22Rv1 (cell line): ENCODE measurements at regions not wholly inside any gene's neighbourhood (a gene's known extent, or its start where the extent isn't known, plus 50 kb on each side); places are given as distances from the start of the nearest gene placed in this dataset.
A peak's percentile ranks its signal among the peaks of the same experiment; 100 is the strongest.

ENCODE experiments used
- H3K27ac ChIP-seq: fragments of 450-650 bp; 2 replicates; pipeline ENCODE4 v1.5.1; 2017
- ZFX ChIP-seq: fragments of 450-650 bp; IDR thresholded peaks from 2 replicates; pipeline ENCODE4 v1.6.1; 2017; ENCODE audit warnings: antibody characterized with exemption, borderline replicate concordance
- TF ChIP-seq, protein P1 (sequence below): fragments of 450-650 bp; IDR thresholded peaks from 2 replicates; pipeline ENCODE4 v1.5.1; 2017; ENCODE audit warnings: mild to moderate bottlenecking

DNA sequence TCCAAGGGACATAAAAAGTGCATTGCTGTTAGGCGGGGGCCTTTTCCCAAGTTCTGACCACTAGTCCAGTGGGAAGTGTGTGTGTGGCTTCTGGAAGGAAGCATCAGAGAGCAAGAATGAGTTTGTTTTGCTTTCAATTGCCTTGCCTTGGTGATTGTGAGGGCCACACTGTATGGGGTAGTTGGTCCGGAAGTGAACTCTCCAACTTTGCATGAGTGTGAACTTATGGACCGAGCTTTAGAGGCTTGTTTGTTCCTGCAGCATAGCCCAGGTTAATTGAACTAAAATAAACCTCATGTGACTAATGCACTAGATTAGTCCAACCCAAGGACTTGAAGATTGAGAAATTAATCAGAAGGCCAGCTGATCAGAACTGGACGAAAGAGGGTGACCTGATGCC lies 171.7 kb downstream of the NR2F2 start:
- TF ChIP-seq, protein P1, sequence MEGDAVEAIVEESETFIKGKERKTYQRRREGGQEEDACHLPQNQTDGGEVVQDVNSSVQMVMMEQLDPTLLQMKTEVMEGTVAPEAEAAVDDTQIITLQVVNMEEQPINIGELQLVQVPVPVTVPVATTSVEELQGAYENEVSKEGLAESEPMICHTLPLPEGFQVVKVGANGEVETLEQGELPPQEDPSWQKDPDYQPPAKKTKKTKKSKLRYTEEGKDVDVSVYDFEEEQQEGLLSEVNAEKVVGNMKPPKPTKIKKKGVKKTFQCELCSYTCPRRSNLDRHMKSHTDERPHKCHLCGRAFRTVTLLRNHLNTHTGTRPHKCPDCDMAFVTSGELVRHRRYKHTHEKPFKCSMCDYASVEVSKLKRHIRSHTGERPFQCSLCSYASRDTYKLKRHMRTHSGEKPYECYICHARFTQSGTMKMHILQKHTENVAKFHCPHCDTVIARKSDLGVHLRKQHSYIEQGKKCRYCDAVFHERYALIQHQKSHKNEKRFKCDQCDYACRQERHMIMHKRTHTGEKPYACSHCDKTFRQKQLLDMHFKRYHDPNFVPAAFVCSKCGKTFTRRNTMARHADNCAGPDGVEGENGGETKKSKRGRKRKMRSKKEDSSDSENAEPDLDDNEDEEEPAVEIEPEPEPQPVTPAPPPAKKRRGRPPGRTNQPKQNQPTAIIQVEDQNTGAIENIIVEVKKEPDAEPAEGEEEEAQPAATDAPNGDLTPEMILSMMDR, result no peak
- no peak for TF ChIP-seq ZFX
- no peak overlapping the region for H3K27ac ChIP-seq

DNA sequence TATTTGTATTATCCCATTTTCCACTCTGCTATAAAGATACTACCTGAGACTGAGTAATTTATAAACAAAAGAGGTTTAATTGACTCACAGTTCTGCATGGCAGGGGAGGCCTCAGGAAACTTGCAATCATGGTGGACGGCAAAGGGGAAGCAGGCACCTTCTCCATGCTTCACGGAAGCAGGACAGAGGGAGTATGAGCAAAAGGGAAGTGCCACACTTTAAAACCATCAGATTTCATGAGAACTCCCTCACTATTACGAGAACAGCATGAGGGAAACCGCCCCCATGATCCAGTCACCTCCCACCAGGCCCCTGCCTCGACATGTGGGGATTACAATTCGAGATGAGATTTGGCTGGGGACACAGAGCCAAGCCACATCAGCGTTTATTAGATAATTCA lies 172.8 kb downstream of the NR2F2 start:
- TF ChIP-seq ZFX, result no peak
- TF ChIP-seq, protein P1, result no peak
- no peak overlapping the region for H3K27ac ChIP-seq

DNA sequence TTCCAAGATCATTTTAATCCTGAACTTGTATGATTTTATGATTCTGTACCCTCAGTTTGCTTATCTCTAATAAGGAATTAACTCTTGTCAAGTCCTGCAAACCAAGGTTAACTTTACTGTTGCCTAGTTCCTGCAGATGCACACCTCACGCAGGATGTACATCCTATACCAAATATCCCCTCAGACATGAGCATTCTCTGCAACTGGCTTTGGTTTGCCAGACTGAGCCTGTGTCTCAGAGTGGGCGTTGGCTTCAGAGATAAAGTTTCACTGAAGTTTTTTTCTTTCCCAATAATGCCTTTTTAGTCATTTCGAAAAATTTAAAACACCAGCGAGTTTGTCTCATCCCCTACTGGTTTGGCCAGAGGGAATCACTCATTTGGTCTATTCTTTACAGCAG lies 173.9 kb downstream of the NR2F2 start:
- TF ChIP-seq, protein P1, result no peak
- TF ChIP-seq ZFX, result no peak
- H3K27ac ChIP-seq, result no peak overlapping the region

DNA sequence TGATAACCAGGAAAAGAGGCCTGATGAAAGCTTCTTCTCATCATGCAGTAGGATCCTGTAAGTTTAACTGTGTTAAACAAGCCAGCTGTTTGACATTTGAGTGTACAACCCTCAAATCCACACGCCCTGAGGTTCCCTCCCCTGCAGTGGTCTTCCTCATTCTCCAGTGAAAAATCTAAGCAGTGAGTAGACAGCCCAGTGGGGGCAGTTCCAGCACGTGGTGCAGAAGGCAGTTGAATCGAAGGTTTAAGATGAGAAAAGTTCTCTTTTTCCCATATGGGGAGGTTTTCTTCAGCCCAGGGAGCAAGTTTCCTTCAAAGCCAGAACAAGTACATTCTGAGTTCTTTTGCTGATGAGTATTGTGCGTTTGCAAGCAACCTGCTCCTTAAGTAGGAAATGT lies 174.5 kb downstream of the NR2F2 start:
- TF ChIP-seq, protein P1, result no peak
- TF ChIP-seq ZFX, result no peak
- no peak overlapping the region for H3K27ac ChIP-seq

DNA sequence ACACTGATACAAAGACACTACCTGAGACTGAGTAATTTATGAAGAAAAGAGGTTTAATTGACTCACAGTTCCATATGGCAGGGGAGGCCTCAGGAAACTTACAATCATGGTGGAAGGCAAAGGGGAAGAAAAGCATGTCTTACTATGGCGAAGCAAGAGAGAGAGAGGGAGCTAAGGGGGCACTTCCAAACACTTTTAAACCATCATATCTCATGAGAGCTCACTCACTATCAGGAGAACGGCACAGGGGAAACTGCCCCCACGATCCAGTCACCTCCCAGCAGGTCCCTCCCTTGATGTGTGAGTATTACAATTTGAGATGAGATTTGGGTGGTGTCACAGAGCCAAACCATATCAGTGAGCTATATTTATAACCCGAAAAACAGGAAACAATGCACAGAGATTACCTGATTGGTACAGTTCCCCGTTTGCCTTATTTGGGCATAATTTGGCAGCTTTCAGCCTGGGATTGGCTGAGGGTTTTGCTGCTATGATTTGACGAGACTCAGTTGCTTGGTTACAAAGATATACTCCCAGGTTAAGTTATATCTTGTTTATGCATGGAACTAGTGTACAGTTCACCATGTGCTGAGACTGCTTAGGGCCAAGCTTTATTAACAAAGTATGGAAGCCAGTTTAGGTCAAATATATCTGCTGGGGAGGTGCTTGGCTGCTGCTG lies 184.2 kb downstream of the NR2F2 start:
- TF ChIP-seq, protein P1, result no peak
- no peak for TF ChIP-seq ZFX
- H3K27ac ChIP-seq, result peak overlapping the region; percentile 80

DNA sequence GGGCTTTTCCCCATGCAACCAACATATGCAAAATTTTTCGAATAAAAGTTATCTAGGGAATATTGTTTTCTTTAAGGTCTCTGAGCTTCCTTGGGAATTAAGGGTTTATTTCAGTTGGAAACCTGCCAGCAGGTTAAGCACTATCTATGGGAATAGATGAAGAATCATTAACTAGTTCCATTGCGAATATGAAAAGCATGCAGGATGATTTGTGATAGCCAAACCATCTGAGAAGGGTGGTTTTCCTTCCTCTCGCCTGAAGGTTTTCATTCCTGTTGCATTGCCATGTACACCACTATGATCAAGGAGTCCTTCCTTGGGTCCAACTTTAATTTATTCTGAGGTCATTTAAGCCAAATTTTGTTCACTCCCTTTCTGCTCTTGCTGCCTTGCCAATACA lies 184.9 kb downstream of the NR2F2 start:
- no peak for TF ChIP-seq ZFX
- TF ChIP-seq, protein P1, result no peak
- peak overlapping the region; percentile 80 for H3K27ac ChIP-seq

DNA sequence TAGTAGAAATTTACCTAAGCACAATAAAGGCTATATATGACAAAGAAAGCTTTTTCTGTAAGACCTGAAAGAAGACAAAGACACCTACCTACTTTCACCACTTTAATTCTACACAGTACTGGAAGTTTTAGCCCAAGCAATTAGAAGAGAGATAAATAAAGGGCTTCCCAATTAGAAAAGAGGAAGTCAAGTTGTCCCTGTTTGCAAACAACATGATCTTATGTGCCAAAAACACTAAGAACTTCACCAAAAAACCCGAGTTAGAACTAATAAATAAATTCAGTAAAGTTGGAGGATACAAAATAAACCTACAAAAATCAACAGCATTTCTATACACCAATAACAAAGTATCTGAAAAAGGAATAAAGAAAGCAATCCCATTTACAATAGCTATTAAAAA lies 190.9 kb downstream of the NR2F2 start:
- no peak for TF ChIP-seq ZFX
- TF ChIP-seq, protein P1, result no peak

More for the DNA sequence above, 190.9 kb downstream of the NR2F2 start:
- no peak overlapping the region for H3K27ac ChIP-seq
